Stromal cell of bone marrow (primary cell): ENCODE measurements at regions not wholly inside any gene's neighbourhood (a gene's known extent, or its start where the extent isn't known, plus 50 kb on each side); places are given as distances from the start of the nearest gene placed in this dataset.

Experiments used
- DNase-seq: peaks from one replicate; pipeline ENCODE4 v3.0.0-alpha.2; 2012; ENCODE audit warnings: low read depth

GRCh38 chrX:16445166-16445752, 204.7 kb upstream of the S100G start:
- DNase-seq = no peak

GRCh38 chrX:16451334-16451733, 198.6 kb upstream of the S100G start:
- DNase-seq = no peak

GRCh38 chrX:16454926-16455325, 195.0 kb upstream of the S100G start:
- no peak for DNase-seq

GRCh38 chrX:16457239-16457638, 192.7 kb upstream of the S100G start:
- DNase-seq = no peak

GRCh38 chrX:16458208-16458607, 191.8 kb upstream of the S100G start:
- no peak for DNase-seq

GRCh38 chrX:16459008-16459407, 190.9 kb upstream of the S100G start:
- DNase-seq = no peak

- no peak for DNase-seq
Measured at GRCh38 chrX:16461968-16462367, 188.0 kb upstream of the S100G start.

- DNase-seq = peak; percentile 70
Measured at GRCh38 chrX:16462912-16463311, 187.0 kb upstream of the S100G start.

- DNase-seq = no peak
Measured at GRCh38 chrX:16464369-16464768, 185.6 kb upstream of the S100G start.

- DNase-seq = peak; percentile 64
Measured at GRCh38 chrX:16465081-16465876, 184.7 kb upstream of the S100G start.

GRCh38 chrX:16466640-16467432, 183.1 kb upstream of the S100G start:
- DNase-seq = no peak

- DNase-seq = no peak
Measured at GRCh38 chrX:16469870-16470269, 180.1 kb upstream of the S100G start.

- DNase-seq = no peak
Measured at GRCh38 chrX:16472345-16472744, 177.6 kb upstream of the S100G start.

- no peak for DNase-seq
Measured at GRCh38 chrX:16474511-16474910, 175.4 kb upstream of the S100G start.

GRCh38 chrX:16476009-16476408, 173.9 kb upstream of the S100G start:
- DNase-seq = no peak

- no peak for DNase-seq
Measured at GRCh38 chrX:16476692-16477091, 173.3 kb upstream of the S100G start.

GRCh38 chrX:16479206-16479869, 170.6 kb upstream of the S100G start:
- peak; percentile 41 for DNase-seq

- DNase-seq = no peak
Measured at GRCh38 chrX:16480049-16480448, 169.9 kb upstream of the S100G start.

- DNase-seq = peak; percentile 87
Measured at GRCh38 chrX:16484338-16484737, 165.6 kb upstream of the S100G start.

GRCh38 chrX:16487620-16488385, 162.2 kb upstream of the S100G start:
- DNase-seq = no peak

GRCh38 chrX:16488959-16489358, 161.0 kb upstream of the S100G start:
- no peak for DNase-seq

GRCh38 chrX:16491461-16491860, 158.5 kb upstream of the S100G start:
- no peak for DNase-seq
